ENCODE measurements at regions not wholly inside any gene's neighbourhood (a gene's known extent, or its start where the extent isn't known, plus 50 kb on each side); places are given as distances from the start of the nearest gene placed in this dataset.

DNA sequence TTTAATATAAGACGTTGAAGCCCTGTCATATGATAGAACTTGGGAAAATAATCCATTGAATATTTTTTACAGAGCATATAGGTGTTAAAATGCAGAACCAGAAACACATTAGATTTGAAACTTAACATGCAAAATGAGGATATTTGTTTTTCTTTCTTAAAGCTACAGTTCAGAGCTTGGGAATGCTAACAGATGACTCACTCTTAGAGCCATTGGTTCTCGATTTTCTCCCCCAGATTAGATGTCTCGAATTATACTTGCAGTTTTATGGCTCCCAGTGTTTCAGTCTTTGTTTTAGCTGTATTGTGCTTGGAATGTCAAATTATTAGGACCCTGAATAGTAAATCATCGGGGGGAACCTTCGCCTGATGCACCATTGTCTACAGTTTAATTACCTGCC, 575.7 kb upstream of the ZP4 start:
- H3K4me3 ChIP-seq, result peak overlapping the region; percentile 19; the same call in 1 of the 2 replicates
- TF ChIP-seq POLR2AphosphoS5 (IDR thresholded peaks at IDR 0.05; ENCODE audit: borderline replicate concordance, low read depth, low read length) (no peak), FOXP2 (optimal IDR thresholded peaks at IDR 0.05; ENCODE audit: control extremely low read depth, extremely low read length, insufficient read depth) (no peak), EZH2 (IDR thresholded peaks at IDR 0.05) (no peak)
- no peak for DNase-seq (ENCODE audit: low read depth, low spot score)
- H3K36me3 ChIP-seq (ENCODE audit: insufficient read depth, low read length), result no peaks in the 10 kb centered on the region
- no peak overlapping the region for H3K9ac ChIP-seq (ENCODE audit: insufficient read length)
- H3K27ac ChIP-seq, result peak overlapping the region; percentile 48; the same call in 1 of the 2 replicates
- H3K9me3 ChIP-seq (ENCODE audit: low read depth, low read length), result no peaks in the 10 kb centered on the region

DNA sequence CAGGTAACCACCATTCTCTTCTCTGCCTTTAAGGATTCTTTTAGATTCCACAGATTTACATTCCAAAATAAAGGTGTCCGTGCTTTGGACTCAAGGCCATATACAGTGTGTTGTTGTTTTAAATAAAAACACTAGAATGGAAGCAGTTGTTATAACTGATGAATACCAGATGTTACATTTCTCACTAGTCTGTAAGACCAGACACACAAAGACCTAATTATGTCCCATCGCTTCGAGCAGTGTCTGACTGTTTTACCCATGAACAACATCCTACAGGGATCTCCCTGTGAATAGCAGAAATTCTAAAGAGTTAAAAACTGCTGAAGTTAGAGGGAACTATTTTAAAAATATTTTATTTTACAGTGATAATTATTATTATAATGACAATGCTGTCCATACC, 574.7 kb upstream of the ZP4 start:
- Histone ChIP-seq H3K9me3 (ENCODE audit: low read depth, low read length) (no peaks in the 10 kb centered on the region), H3K4me3 (peak overlapping the region; percentile 19; the same call in 1 of the 2 replicates), H3K9ac (ENCODE audit: insufficient read length) (no peak overlapping the region), H3K27ac (peak overlapping the region; percentile 48; the same call in 1 of the 2 replicates), H3K36me3 (ENCODE audit: insufficient read depth, low read length) (no peaks in the 10 kb centered on the region)
- DNase-seq (ENCODE audit: low read depth, low spot score), result no peak
- no peak for TF ChIP-seq EZH2 (IDR thresholded peaks at IDR 0.05)
- no peak for TF ChIP-seq FOXP2 (optimal IDR thresholded peaks at IDR 0.05; ENCODE audit: control extremely low read depth, extremely low read length, insufficient read depth)
- no peak for TF ChIP-seq POLR2AphosphoS5 (IDR thresholded peaks at IDR 0.05; ENCODE audit: borderline replicate concordance, low read depth, low read length)

DNA sequence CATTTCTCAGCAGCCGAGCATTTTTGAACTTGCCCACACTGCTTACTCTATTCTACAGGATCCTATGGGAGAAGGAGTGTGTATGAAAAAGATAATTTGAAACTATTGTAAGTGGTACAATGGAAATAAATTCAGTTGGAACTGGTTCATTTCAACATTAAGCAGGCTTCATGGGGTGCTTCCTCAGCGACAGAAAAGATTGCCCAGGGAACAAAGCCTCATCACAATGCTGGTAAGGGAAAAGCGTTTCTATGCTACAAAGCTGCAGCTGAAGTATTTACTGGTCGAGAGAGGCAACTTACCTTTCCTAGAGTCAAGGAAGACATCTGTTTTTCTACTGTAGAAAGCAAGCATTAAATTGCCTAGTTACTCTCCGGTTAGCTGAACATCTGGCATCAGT, 568.2 kb upstream of the ZP4 start:
- Histone ChIP-seq H3K36me3 (ENCODE audit: insufficient read depth, low read length) (no peaks in the 10 kb centered on the region), H3K9ac (ENCODE audit: insufficient read length) (no peak overlapping the region), H3K27ac (no peak overlapping the region), H3K9me3 (ENCODE audit: low read depth, low read length) (no peaks in the 10 kb centered on the region), H3K4me3 (no peak overlapping the region)
- TF ChIP-seq POLR2AphosphoS5 (IDR thresholded peaks at IDR 0.05; ENCODE audit: borderline replicate concordance, low read depth, low read length), result no peak
- TF ChIP-seq EZH2 (IDR thresholded peaks at IDR 0.05), result no peak
- no peak for TF ChIP-seq FOXP2 (optimal IDR thresholded peaks at IDR 0.05; ENCODE audit: control extremely low read depth, extremely low read length, insufficient read depth)
- no peak for DNase-seq (ENCODE audit: low read depth, low spot score)

DNA sequence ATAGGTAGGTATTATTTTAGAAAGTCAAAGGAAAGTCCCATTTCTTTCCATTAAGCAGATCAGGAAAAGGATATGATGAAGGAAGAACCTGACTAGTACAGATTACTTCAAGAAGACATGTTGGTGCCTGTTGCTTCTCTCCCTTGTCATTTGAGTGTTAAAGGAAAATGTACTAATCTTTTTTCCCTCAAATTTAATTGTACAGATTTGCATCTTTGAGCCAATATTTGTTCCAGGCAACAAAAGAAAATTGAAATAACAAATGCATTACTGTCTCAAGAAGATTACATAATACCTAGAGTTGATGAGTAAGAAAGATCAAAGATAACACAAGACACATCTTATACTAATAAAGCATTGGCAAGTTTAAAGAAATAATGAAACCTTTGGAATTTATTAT, 566.9 kb upstream of the ZP4 start:
- Histone ChIP-seq H3K9ac (ENCODE audit: insufficient read length) (no peak overlapping the region), H3K36me3 (ENCODE audit: insufficient read depth, low read length) (no peaks in the 10 kb centered on the region), H3K9me3 (ENCODE audit: low read depth, low read length) (no peaks in the 10 kb centered on the region), H3K27ac (no peak overlapping the region), H3K4me3 (no peak overlapping the region)
- TF ChIP-seq FOXP2 (optimal IDR thresholded peaks at IDR 0.05; ENCODE audit: control extremely low read depth, extremely low read length, insufficient read depth), result no peak
- no peak for TF ChIP-seq POLR2AphosphoS5 (IDR thresholded peaks at IDR 0.05; ENCODE audit: borderline replicate concordance, low read depth, low read length)
- no peak for TF ChIP-seq EZH2 (IDR thresholded peaks at IDR 0.05)
- no peak for DNase-seq (ENCODE audit: low read depth, low spot score)

GRCh38 chr1:238451781-238452310, 561.1 kb upstream of the ZP4 start:
- Histone ChIP-seq H3K4me3 (peak overlapping the region; percentile 55), H3K36me3 (ENCODE audit: insufficient read depth, low read length) (no peaks in the 10 kb centered on the region), H3K9ac (ENCODE audit: insufficient read length) (peak overlapping the region; percentile 20), H3K27ac (peak overlapping the region; percentile 94), H3K9me3 (ENCODE audit: low read depth, low read length) (no peaks in the 10 kb centered on the region)
- no peak; the same call in 1 of the 2 replicates for TF ChIP-seq POLR2AphosphoS5 (IDR thresholded peaks at IDR 0.05; ENCODE audit: borderline replicate concordance, low read depth, low read length)
- DNase-seq (ENCODE audit: low read depth, low spot score), result no peak

- DNase-seq (ENCODE audit: low read depth, low spot score), result no peak
- TF ChIP-seq FOXP2 (optimal IDR thresholded peaks at IDR 0.05; ENCODE audit: control extremely low read depth, extremely low read length, insufficient read depth) (no peak), EZH2 (IDR thresholded peaks at IDR 0.05) (no peak), POLR2AphosphoS5 (IDR thresholded peaks at IDR 0.05; ENCODE audit: borderline replicate concordance, low read depth, low read length) (no peak)
- Histone ChIP-seq H3K4me3 (peak overlapping the region; percentile 55), H3K36me3 (ENCODE audit: insufficient read depth, low read length) (no peaks in the 10 kb centered on the region), H3K9me3 (ENCODE audit: low read depth, low read length) (no peaks in the 10 kb centered on the region), H3K27ac (peak overlapping the region; percentile 94), H3K9ac (ENCODE audit: insufficient read length) (no peak overlapping the region)
These were observed 560.3 kb upstream of the ZP4 start for GRCh38 chr1:238450976-238451375.

DNA sequence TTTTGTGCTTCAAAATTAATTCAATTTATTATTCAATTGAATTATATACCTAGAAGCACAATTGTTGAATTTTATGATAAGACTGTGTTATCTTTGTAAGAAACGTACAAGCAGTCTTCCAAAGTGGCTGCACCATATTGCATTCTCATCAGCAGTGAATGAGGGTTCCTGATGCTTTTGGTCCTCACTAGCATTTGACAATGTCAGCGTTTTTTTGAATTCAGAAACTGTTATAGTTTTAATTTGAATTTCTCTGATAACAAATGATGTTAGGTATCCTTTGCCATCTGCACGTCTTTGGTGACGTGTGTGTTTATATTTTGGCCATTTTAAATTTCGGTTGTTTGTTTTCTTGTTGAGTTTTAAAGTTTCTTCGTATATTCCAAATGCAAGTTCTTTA, 553.0 kb upstream of the ZP4 start:
- Histone ChIP-seq H3K36me3 (ENCODE audit: insufficient read depth, low read length) (no peaks in the 10 kb centered on the region), H3K9me3 (ENCODE audit: low read depth, low read length) (no peaks in the 10 kb centered on the region), H3K27ac (no peak overlapping the region), H3K9ac (ENCODE audit: insufficient read length) (no peak overlapping the region), H3K4me3 (no peak overlapping the region)
- no peak for TF ChIP-seq FOXP2 (optimal IDR thresholded peaks at IDR 0.05; ENCODE audit: control extremely low read depth, extremely low read length, insufficient read depth)
- no peak for TF ChIP-seq POLR2AphosphoS5 (IDR thresholded peaks at IDR 0.05; ENCODE audit: borderline replicate concordance, low read depth, low read length)
- no peak for TF ChIP-seq EZH2 (IDR thresholded peaks at IDR 0.05)
- no peak for DNase-seq (ENCODE audit: low read depth, low spot score)

DNA sequence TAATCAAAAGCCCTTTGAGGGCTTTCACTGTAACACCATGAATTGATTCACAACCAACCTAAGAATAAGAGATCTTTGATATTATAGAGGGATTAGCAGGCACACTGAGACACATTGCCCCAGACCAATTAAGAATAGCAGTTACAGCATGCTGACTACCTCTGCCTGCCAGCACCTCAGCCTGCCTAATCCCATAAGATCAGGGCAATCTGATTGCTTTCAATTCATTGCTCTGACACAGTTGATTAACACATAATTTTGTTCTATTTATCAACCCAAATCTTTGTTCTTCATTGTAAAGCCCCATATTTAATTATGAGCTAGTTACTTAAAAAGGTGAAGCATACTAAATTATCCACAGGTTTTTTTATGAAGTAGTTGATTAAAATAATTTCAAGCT, 548.8 kb upstream of the ZP4 start:
- Histone ChIP-seq H3K27ac (no peak overlapping the region), H3K9me3 (ENCODE audit: low read depth, low read length) (no peaks in the 10 kb centered on the region), H3K4me3 (no peak overlapping the region), H3K36me3 (ENCODE audit: insufficient read depth, low read length) (no peaks in the 10 kb centered on the region), H3K9ac (ENCODE audit: insufficient read length) (no peak overlapping the region)
- TF ChIP-seq POLR2AphosphoS5 (IDR thresholded peaks at IDR 0.05; ENCODE audit: borderline replicate concordance, low read depth, low read length), result no peak
- no peak for TF ChIP-seq EZH2 (IDR thresholded peaks at IDR 0.05)
- TF ChIP-seq FOXP2 (optimal IDR thresholded peaks at IDR 0.05; ENCODE audit: control extremely low read depth, extremely low read length, insufficient read depth), result no peak
- no peak for DNase-seq (ENCODE audit: low read depth, low spot score)

Measured in SK-N-MC (cell line).